Stimulated activated naive CD8-positive, alpha-beta T cell treated with anti-CD3 and anti-CD28 coated beads, Interleukin-15, amount 100 ng/mL, for 72 hours (primary cell): ENCODE measurements at regions not wholly inside any gene's neighbourhood (a gene's known extent, or its start where the extent isn't known, plus 50 kb on each side); places are given as distances from the start of the nearest gene placed in this dataset.

ENCODE experiments used
- ATAC-seq: fragments of 150-1000 bp; cut with Tn5 transposase; 2 replicates; pipeline ENCODE4 v1.10.0; 2021; ENCODE audit warnings: mild to moderate bottlenecking, moderate library complexity
- DNase-seq, 2 donors: peaks; one replicate each; pipeline ENCODE4 v3.0.0; 2021 to 2022
- H3K27ac Mint-ChIP-seq, 2 donors: one replicate each; pipeline ENCODE4 v1.8.0; 2022; ENCODE audit warnings: mild to moderate bottlenecking in 2 of 2, mixed read lengths in 2 of 2, moderate library complexity in 2 of 2
- H3K27me3 Mint-ChIP-seq: one replicate; pipeline ENCODE4 v1.8.0; 2022; ENCODE audit warnings: mixed read lengths
- H3K4me1 Mint-ChIP-seq: one replicate; pipeline ENCODE4 v1.8.0; 2022; ENCODE audit warnings: mild to moderate bottlenecking, mixed read lengths
- H3K4me3 Mint-ChIP-seq, 2 donors: one replicate each; pipeline ENCODE4 v1.8.0; 2022; ENCODE audit warnings: mild to moderate bottlenecking in 2 of 2, mixed read lengths in 2 of 2, moderate library complexity in 1 of 2
- H3K9me3 Mint-ChIP-seq, 2 donors: one replicate each; pipeline ENCODE4 v1.8.0; 2022; ENCODE audit warnings: mixed read lengths in 2 of 2

- H3K27me3 Mint-ChIP-seq, result no peaks in the 10 kb centered on the region
- H3K4me3 Mint-ChIP-seq, result no peak overlapping the region
- ATAC-seq (no peak), DNase-seq (no peak)
- no peaks in the 10 kb centered on the region for H3K4me1 Mint-ChIP-seq
- no peaks in the 10 kb centered on the region for H3K9me3 Mint-ChIP-seq
- no peak overlapping the region for H3K27ac Mint-ChIP-seq
Observed at GRCh38 chr1:184267747-184268146, 119.1 kb upstream of the C1orf21 start.

- peak overlapping the region in 1 of 2 donors; percentile 27 for H3K27ac Mint-ChIP-seq
Observed at GRCh38 chr1:184270556-184270955, 116.3 kb upstream of the C1orf21 start.

GRCh38 chr1:184272175-184272866, 114.5 kb upstream of the C1orf21 start:
- no peaks in the 10 kb centered on the region for H3K27me3 Mint-ChIP-seq
- DNase-seq, result no peak
- no peak overlapping the region for H3K27ac Mint-ChIP-seq
- H3K9me3 Mint-ChIP-seq, result no peaks in the 10 kb centered on the region
- H3K4me3 Mint-ChIP-seq, result no peak overlapping the region
- ATAC-seq, result no peak
- H3K4me1 Mint-ChIP-seq, result no peaks in the 10 kb centered on the region

More at GRCh38 chr1:184270556-184270955, 116.3 kb upstream of the C1orf21 start:
- ATAC-seq (no peak), DNase-seq (no peak)
- H3K4me3 Mint-ChIP-seq, result no peak overlapping the region
- no peaks in the 10 kb centered on the region for H3K27me3 Mint-ChIP-seq
- H3K4me1 Mint-ChIP-seq, result no peaks in the 10 kb centered on the region
- H3K9me3 Mint-ChIP-seq, result no peaks in the 10 kb centered on the region

GRCh38 chr1:184276416-184276815, 110.4 kb upstream of the C1orf21 start:
- Mint-ChIP-seq H3K27me3 (no peaks in the 10 kb centered on the region), H3K4me3 (no peak overlapping the region), H3K27ac (no peak overlapping the region), H3K4me1 (no peaks in the 10 kb centered on the region), H3K9me3 (no peaks in the 10 kb centered on the region)
- DNase-seq, result no peak
- no peak for ATAC-seq

DNA sequence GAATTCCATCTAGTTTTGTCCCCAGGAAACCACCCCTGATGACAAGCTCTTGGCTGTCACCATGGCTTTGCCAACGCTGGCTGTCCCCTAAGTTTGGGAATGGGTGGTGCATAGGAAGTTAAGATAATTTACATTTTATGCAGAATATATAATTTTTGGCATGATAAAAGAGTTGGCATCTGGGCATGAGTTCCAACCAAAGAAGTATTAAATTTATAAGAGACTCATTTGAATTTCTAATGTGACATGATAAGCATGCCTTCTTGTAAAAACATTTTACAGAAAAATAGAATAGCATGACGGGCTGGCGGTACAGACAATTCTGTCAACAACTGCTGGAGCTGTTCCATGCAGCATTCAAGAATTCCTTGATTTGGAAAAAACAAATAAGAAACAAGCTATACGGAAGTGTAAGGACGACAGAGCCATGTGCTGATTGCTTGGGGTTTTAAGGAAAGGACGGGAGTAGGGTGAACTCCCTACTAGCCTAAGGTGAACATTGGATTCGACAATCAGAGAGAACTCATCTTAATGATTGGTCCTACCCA, 106.8 kb upstream of the C1orf21 start:
- Mint-ChIP-seq H3K4me1 (no peaks in the 10 kb centered on the region), H3K9me3 (no peaks in the 10 kb centered on the region), H3K4me3 (no peak overlapping the region), H3K27ac (no peak overlapping the region), H3K27me3 (no peaks in the 10 kb centered on the region)
- DNase-seq (no peak), ATAC-seq (no peak)

- Mint-ChIP-seq H3K4me3 (no peak overlapping the region), H3K4me1 (no peaks in the 10 kb centered on the region), H3K9me3 (peaks cover 0 to 8% of the 10 kb centered on the region in 2 donors), H3K27ac (no peak overlapping the region), H3K27me3 (no peaks in the 10 kb centered on the region)
- DNase-seq, result no peak
- no peak for ATAC-seq
Observed at GRCh38 chr1:184283999-184284398, 102.8 kb upstream of the C1orf21 start.

GRCh38 chr1:184284900-184285299, 101.9 kb upstream of the C1orf21 start:
- Mint-ChIP-seq H3K9me3 (peaks cover 0 to 9% of the 10 kb centered on the region in 2 donors), H3K27ac (no peak overlapping the region), H3K4me3 (no peak overlapping the region), H3K4me1 (no peaks in the 10 kb centered on the region), H3K27me3 (no peaks in the 10 kb centered on the region)
- ATAC-seq, result no peak
- no peak for DNase-seq

GRCh38 chr1:184285401-184286087, 101.3 kb upstream of the C1orf21 start:
- H3K4me3 Mint-ChIP-seq, result no peak overlapping the region
- H3K9me3 Mint-ChIP-seq, result peaks cover under 1 to 15% of the 10 kb centered on the region in 2 donors
- H3K27ac Mint-ChIP-seq, result no peak overlapping the region
- H3K4me1 Mint-ChIP-seq, result no peaks in the 10 kb centered on the region
- ATAC-seq (no peak), DNase-seq (no peak)
- H3K27me3 Mint-ChIP-seq, result no peaks in the 10 kb centered on the region

GRCh38 chr1:184287001-184287400, 99.8 kb upstream of the C1orf21 start:
- DNase-seq (no peak), ATAC-seq (no peak)
- Mint-ChIP-seq H3K4me3 (no peak overlapping the region), H3K27me3 (no peaks in the 10 kb centered on the region), H3K4me1 (no peaks in the 10 kb centered on the region), H3K9me3 (peaks cover 9 to 29% of the 10 kb centered on the region in 2 donors), H3K27ac (no peak overlapping the region)

DNA sequence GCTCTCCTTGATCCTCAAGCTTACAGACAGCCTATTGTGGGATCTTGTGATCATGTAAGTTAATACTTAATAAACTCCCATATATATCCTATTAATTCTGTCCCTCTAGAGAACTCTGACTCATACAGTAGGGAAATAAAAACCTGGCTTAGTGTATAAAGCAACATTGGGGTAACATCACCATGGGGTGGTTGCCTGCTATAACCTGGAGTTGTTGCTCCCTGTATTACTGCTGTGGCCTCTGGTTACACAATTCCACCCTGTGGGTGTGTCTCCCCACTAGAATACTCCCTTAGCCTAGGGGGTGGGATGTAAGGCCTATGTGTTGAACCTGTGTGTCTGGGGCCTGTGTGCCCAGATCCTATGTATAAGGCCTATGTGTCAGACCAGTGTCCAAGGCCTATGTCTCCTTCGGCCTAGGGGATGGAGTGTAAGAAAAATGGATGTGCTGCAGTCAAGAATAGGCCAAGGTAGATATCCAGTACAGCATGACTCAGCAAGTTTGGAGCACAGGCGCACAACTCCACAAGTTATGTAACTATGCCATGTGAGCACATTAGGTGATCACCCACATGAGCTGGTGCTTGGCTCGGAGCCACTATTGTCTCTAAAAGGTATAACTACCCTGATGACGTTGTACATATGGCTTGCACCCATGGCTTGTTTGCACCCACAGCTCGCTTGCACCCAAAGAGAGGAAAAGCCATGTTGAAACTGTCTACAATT, 96.8 kb upstream of the C1orf21 start:
- Mint-ChIP-seq H3K9me3 (peaks cover 9 to 35% of the 10 kb centered on the region in 2 donors), H3K27ac (no peak overlapping the region), H3K4me3 (no peak overlapping the region), H3K27me3 (no peaks in the 10 kb centered on the region), H3K4me1 (no peaks in the 10 kb centered on the region)
- no peak for DNase-seq
- no peak for ATAC-seq

DNA sequence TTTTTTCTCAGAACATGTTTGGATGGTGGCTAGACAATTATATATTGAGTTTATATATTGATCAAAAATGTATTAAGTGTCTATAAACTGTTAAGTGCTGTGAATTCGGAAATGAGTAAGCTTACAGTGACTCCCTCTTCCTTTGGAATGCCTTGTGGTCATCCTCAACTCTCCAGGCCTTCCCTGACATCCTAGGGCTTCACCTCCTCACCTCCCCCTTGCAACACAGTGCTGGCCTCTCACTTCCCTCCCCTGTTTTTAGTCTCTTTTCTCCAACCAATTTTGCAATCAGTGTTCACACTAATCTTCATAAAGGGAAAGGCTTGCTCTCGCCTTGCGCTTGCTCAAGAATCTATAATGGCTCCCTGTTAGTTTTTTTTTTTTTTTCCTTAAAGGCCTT, 95.1 kb upstream of the C1orf21 start:
- no peak for DNase-seq
- Mint-ChIP-seq H3K27me3 (no peaks in the 10 kb centered on the region), H3K4me3 (no peak overlapping the region), H3K27ac (no peak overlapping the region), H3K9me3 (peaks cover 9 to 35% of the 10 kb centered on the region in 2 donors), H3K4me1 (no peaks in the 10 kb centered on the region)
- ATAC-seq, result no peak

GRCh38 chr1:184292101-184292500, 94.7 kb upstream of the C1orf21 start:
- H3K27me3 Mint-ChIP-seq, result no peaks in the 10 kb centered on the region
- peaks cover 9 to 35% of the 10 kb centered on the region in 2 donors for H3K9me3 Mint-ChIP-seq
- H3K4me1 Mint-ChIP-seq, result no peaks in the 10 kb centered on the region
- ATAC-seq, result no peak
- no peak for DNase-seq
- no peak overlapping the region for H3K27ac Mint-ChIP-seq
- H3K4me3 Mint-ChIP-seq, result no peak overlapping the region

GRCh38 chr1:184294101-184294500, 92.7 kb upstream of the C1orf21 start:
- no peak overlapping the region for H3K27ac Mint-ChIP-seq
- no peak overlapping the region for H3K4me3 Mint-ChIP-seq
- peaks cover 9 to 27% of the 10 kb centered on the region in 2 donors for H3K9me3 Mint-ChIP-seq
- no peaks in the 10 kb centered on the region for H3K27me3 Mint-ChIP-seq
- ATAC-seq (no peak), DNase-seq (no peak)
- H3K4me1 Mint-ChIP-seq, result no peaks in the 10 kb centered on the region

DNA sequence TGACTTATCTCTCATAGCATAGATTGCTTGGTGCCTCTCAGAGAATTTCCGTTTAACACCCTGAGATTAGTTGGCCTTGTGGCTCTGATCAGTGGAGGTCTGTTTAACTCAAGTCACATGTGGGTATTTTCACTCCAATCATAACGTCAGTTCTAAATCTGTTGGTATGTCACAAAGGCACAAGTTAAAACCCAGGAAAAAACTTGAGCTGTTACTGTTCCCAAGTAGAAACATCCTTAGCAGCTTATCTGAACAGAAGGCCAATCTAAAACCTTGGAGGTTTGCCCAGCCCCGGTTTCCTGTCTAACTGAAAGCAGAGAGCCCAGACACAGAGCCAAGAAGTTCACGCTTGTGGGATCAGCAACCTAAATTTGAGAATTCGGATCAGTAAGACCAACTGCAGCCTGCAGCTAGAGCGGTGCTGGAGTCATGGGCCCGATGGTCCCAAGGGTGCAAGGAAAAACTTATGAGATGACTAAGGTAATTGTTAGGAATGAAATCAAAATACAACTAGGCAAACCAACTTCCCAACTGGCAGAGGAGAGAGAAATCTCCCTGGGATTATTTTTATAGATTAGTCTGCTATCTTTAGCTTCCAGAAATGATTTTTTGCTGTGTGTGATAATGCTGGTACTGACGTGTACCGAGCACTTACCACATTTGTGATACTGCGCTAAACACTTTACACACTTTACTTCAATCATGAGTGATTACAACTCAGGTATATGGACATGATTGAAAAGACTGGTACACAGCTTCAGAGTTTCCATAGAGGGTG, 90.2 kb upstream of the C1orf21 start:
- H3K27me3 Mint-ChIP-seq, result no peaks in the 10 kb centered on the region
- H3K27ac Mint-ChIP-seq, result no peak overlapping the region
- no peak for DNase-seq
- H3K4me1 Mint-ChIP-seq, result no peaks in the 10 kb centered on the region
- peaks cover 0 to 10% of the 10 kb centered on the region in 2 donors for H3K9me3 Mint-ChIP-seq
- H3K4me3 Mint-ChIP-seq, result no peak overlapping the region
- ATAC-seq, result no peak

- H3K27me3 Mint-ChIP-seq, result no peaks in the 10 kb centered on the region
- peaks cover 0 to 4% of the 10 kb centered on the region in 2 donors for H3K9me3 Mint-ChIP-seq
- H3K4me3 Mint-ChIP-seq, result no peak overlapping the region
- H3K4me1 Mint-ChIP-seq, result no peaks in the 10 kb centered on the region
- DNase-seq (no peak), ATAC-seq (no peak)
- no peak overlapping the region for H3K27ac Mint-ChIP-seq
Observed at GRCh38 chr1:184297244-184297750, 89.5 kb upstream of the C1orf21 start.
